ENCODE measurements at regions not wholly inside any gene's neighbourhood (a gene's known extent, or its start where the extent isn't known, plus 50 kb on each side); places are given as distances from the start of the nearest gene placed in this dataset.

DNA sequence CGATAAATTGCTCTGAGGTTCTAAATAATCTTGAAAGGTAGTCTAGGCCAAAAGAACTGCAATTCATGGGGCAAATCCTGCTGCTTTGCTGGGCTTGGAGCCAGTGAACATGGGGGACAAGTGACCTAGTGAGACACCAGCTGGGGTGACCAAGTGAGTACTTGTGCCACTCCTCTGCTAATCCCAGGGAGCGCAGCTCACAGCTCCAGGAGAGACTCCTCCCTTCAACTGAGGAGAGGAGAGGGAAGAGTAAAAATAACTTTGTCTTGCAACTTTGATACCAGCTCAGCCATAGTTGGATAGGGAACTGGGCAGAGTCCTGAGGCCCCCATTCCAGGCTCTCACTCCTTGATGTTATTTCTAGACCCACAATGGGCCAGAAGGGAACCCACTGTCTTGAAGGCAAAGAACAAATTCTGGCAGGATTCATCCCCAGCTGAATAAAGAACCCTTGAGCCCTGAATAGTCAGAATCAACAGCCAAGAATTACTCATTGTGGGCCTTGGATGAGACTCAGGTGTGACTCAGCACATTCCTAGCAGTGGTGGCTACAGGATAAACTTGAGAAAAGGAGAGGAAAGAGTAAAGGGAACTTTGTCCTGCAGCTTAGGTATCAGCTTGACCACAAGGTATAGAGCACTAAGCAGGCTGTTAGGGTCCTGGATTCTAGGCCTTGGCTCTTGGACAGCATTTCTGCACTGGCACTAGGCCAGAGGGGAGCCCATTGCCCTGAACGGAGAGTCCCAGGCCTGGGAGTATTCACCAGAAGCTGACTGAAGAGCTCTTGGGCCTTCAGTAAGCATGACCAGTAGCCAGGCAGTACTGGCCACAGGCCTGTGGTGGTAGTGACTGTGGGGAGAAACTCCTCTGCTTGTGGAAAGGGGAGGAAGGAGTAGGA is 288.3 kb upstream of the CDH18 start:
- DNase-seq (ENCODE audit: low spot score) (peak; percentile 98), FAIRE-seq (peak; percentile 98)

DNA sequence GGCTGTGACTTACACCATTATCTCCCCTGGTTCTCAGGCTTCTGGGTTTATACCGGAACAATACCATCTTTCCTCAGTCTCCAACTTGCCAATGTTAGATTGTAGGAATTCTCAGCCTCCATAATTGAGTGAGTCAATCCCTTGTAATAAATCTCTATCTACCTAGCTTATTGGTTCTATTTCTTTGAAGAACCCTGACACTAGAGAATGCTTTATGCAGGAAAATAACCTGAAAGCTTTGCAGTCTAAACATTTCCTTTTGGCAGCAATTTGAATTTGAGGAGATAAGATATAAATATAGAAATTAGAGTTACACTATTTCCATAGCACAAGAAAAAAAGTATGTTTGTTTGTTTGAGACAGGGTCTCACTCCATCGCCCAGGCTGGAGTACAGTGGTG is 278.1 kb upstream of the CDH18 start:
- FAIRE-seq = no peak

DNA sequence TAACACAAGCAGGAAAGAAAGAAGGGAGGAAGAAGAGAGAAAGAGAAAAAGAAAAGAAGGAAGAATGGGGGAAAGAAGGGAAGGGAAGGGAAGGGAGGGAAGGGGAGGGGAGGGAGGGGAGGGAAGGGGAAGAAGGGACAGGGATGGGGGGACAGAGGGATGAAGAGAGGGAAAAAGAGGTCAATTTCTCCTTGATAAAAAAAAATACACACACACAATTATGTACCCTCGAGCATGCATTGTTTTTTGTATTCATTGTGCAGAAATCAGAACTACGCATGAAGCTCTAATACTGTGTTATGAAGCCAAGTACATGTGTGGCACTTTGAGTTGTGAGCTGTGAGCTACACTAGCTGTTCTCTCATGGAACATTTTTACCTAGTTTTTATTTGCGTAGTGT is 274.9 kb upstream of the CDH18 start:
- no peak for DNase-seq (ENCODE audit: low spot score)
- FAIRE-seq = no peak

More for the DNA sequence above, 278.1 kb upstream of the CDH18 start:
- no peak for DNase-seq (ENCODE audit: low spot score)

DNA sequence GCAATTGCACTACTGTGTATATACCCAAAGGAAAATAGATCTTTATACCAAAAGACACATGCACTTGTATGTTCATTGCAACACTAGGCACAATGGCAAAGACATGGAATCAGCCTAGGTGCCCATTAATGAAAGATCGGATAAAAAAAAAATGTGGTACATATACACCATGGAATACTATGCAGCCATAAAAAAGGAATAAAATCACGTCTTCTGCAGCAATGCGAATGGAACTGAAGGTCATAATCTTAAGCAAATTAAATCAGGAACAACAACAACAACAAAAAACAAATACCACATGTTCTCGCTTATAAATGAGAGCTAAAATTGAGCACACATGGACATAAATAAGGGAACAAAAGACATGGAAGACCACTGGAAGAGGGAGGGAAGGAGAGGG is 266.7 kb upstream of the CDH18 start:
- FAIRE-seq = no peak

DNA sequence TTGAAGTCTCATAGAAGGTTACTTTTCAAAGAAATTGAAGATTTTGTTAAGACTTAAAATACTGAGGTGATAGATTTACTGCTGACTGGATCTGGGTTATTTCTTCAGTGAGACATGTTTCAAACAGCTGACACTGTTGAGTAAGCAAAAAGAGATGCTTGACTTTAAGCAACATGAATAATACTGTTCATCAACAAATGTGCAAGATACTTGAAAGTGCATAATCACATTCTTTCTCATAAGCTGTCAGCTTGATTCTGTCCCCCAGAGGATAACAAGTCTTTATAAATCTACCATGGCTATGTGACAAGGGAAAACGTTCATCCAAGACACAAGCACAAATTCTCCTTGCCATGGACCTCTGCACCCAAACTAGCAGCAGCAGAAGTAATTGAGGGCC is 260.1 kb upstream of the CDH18 start:
- no peak for DNase-seq (ENCODE audit: low spot score)
- FAIRE-seq = no peak

More for the DNA sequence above, 266.7 kb upstream of the CDH18 start:
- no peak for DNase-seq (ENCODE audit: low spot score)

DNA sequence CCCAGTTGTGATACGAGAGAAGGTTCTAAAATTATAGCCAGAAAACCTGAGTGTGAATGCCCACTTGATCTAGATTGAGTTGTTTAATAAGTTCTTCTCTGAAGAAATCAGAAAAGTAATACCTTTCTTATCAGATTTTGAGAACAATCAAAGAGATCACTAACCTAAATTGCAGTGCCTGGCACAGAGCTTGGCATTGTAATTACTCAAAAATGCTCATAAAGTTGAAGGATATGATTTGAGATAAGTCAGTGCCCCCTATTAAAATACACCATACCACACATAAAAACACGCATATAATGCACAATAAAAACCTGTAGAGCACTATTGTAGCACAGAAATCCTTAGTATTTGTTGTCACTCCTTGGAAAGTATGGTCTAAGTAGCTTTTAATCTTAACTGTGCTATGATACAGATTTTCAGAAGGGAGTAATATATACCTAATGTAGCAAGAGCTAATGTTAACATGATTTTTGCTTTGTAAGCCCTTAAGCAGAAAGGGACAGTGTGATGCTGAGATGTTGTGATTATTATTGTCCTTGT is 257.5 kb upstream of the CDH18 start:
- FAIRE-seq (no peak), DNase-seq (ENCODE audit: low spot score) (no peak)

DNA sequence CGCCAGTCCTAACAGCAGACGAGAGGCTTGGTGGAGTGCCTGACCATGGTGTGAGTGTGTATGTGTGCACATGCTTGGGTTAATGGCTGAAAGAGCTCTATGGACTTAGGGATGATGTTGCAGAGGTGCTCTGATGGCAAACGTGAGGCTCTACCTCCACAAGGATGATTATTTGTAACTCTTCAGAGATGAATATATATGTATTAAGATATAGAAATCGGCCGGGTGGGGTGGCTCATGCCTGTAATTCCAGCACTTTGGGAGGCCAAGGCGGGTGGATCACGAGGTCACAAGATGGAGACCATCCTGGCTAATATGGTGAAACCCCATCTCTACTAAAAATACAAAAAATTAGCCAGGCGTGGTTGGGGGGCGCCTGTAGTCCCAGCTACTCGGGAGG is 253.4 kb upstream of the CDH18 start:
- no peak for DNase-seq (ENCODE audit: low spot score)
- FAIRE-seq = no peak

DNA sequence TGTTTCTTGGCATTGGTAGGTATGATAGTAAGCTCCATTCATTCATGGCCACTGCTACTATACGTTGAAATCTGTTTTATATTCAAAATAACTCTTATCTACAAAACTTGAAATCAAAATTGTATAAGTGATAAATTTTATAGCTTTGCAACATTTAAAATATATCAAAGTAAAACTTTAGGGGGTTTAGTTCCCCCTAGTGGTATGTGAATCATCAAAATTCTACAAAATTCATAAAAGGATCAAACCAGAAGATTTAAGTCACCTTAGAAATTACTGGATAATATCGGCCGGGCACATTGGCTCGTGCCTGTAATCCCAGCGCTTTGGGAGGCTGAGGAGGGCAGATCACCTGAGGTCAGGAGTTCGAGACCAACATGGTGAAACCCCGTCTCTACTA is 243.0 kb upstream of the CDH18 start:
- FAIRE-seq (no peak), DNase-seq (ENCODE audit: low spot score) (no peak)

DNA sequence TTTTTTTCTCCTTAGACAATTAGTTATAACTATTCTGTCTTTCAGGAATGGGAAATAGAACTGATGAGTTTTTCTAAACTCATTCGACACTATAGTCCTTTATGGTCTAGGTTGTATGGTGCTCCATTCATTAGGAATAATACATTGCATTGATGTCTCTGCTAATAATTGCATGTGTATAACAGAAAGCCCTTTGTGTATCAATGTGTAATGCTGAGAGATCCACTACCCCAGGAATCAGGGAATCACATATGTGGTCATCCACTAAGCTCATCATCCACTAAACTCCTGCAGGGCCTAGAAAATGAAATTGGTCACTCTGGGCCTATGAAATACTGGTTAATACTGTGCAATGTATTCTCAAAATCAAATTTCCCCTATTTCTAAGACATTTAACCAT is 242.0 kb upstream of the CDH18 start:
- no peak for FAIRE-seq

DNA sequence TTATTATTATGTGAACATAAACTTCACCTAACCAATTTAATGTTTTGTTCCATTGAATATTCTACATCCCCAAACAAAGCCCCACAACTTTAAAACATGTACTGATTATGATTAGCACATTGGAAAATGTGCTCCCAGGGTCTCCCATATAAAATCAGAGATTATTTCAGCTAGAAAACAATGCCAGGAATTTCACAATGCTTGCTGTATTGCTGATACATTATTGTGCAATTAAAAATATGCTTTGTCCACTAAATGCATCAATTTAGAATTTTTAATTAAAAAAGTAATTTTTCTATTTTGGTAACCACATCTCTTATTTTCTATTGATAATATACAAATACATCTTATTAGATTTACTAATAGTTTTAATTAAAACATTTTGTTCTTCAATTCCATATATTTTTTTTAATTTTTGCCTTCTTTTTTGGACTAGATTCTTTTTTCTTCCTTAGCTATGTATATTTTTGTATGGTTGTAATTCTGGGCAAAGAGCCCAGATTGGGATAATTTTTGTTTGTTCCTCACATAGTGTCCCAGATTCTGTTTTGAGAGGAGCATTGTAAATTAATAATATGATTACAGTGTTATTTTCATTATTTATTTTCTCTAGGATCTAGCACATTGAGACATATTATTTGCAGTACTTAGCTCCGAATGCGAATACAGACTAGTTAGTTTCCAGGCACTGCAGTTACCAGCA is 241.5 kb upstream of the CDH18 start:
- peak; percentile 40 for FAIRE-seq
- DNase-seq (ENCODE audit: low spot score) = no peak

More for the DNA sequence above, 242.0 kb upstream of the CDH18 start:
- DNase-seq (ENCODE audit: low spot score) = no peak

DNA sequence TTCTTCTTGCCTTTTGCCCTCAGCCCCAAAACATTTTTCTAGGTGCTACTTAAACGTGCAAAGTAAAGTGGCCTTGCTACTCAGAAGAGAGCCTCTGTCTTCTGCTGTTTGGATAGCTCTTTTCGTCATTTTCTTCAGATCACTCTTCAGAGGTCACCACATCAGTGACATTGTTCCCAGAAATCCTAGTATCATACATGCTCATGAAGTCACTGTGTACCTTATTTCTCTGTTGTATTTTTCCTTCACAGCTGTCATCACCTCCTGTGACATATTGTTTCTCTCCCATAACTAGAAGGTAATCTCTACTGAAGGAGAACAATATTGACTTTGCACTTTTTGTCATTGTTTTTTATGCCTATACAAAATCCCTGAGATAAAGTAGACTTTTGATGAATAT is 237.0 kb upstream of the CDH18 start:
- no peak for DNase-seq (ENCODE audit: low spot score)
- FAIRE-seq = no peak

DNA sequence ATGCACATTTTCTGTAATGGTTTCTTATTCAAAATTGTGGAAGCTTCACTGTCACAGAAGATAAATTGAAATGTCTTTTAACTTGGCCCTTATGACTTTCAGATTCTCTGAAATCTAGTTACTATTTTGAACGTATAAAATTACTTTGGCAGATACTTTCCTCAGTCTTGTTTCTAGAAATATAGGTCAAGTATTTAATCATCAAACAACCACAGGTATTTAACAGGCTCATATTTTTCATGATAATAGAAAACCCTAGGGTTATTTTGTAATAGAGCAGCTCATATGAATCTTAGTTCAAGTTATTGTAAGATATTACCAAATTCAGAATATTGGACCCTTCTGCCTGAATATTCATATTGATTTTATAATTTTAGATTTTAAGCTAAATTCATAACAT is 236.0 kb upstream of the CDH18 start:
- DNase-seq (ENCODE audit: low spot score) = no peak
- FAIRE-seq = peak; percentile 35

DNA sequence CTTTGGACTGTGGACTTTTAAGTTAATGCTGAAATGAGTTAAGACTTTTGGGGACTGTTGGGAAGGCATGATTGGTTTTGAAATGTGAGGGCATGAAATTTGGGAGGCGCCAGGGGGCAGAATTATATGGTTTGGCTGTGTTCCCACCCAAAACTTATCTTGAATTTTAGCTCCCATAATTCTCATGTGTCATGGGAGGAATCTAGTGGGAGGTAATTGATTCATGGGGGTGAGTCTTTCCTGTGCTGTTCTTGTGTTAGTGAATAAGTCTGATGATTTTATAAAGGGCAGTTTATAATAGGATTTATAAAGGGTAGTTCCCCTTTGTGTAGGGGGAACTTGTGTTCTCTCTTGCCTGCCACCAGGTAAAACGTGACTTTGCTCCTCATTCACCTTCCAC is 235.5 kb upstream of the CDH18 start:
- DNase-seq (ENCODE audit: low spot score) = no peak
- no peak for FAIRE-seq

DNA sequence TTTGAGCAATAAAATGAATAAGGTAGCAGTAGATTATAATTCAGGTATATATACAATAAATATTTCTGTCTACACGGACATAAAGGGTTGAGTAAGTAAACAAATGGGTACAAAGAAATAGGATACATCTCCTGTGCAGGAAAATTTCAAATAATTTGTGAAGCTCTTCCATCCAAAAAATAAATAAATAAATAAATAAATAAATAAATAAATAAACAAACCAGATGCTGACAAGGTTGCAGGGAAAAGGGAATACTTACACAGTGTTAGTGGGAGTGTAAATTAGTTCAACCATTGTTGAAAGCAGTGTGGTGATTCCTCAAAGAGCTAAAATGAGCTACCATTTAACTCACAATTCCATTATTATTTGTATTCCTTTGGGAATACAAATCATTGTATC is 227.3 kb upstream of the CDH18 start:
- DNase-seq (ENCODE audit: low spot score) (no peak), FAIRE-seq (no peak)

DNA sequence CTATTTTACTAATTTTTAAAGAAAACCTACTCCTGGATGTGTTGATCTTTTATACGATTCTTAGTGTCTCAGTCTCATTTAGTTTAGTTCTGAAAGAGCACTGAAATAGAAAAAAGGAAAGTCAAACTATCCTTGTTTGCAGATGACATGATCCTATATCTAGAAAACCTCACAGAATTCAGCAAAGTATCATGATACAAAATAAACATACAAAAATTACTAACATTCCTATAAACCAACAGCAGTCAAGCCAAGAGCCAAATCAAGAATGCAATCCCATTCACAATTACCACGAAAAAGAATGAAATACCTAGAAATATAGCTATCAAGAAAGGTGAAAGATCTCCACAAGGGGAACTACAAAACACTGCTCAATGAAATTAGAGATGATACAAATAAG is 225.8 kb upstream of the CDH18 start:
- DNase-seq (ENCODE audit: low spot score) (no peak), FAIRE-seq (no peak)

DNA sequence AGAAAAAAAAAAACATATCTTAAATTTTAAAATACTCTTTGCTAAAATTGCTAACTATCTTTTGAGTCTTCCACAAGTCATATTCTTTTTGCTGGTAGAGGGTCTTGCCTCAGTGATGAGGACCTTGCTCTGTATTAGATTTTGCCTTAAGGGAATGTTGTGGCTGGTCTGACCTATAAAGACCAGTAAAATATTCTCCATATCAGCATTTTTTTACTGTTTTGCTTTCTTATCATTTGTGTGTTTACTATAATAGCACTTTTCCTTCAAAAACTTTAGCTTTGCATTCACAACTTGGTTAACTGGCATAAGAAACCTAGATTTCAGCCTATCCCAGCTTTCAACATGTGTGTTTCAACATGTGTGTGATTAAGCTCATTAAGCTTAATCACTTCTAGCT is 224.7 kb upstream of the CDH18 start:
- DNase-seq (ENCODE audit: low spot score) = no peak
- no peak for FAIRE-seq

DNA sequence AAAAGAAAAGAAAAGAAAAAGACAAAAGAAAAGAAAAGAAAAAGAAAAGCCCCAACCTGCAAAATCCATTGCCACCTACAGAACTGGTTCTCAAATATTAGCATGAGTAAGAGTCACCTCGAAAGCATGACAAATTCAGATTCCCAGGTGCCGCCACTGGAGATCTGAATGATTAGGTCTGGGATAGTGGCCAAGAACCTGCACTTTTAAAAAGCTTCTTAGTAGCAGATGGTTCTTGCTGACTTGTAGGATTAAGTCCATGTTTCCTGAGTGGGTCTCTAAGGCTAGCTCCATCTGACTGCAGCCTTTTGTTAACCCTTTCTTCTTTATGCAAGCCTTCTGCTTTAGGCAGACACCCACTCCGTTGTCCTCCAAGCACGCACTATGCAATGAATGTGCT is 178.5 kb upstream of the CDH18 start:
- FAIRE-seq = no peak
- DNase-seq (ENCODE audit: low spot score) = no peak

DNA sequence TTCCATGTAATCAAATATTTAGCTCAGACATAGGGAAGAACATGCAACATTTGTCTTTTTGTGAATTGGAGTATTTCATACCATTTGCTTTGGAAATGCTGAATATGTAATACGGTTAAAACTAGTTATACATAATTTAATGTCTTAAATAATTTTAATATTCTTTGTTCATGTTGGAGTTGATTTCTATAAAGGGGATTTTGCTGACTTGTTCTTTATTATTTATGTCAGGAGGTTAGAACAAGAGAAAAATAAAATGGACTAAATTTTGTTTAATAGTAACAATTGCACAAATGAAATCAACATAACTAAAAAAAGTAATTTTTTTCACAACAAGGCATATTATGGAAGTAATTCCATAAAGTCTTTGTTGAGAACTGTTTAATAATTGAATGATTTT is 170.0 kb upstream of the CDH18 start:
- no peak for DNase-seq (ENCODE audit: low spot score)
- peak; percentile 33 for FAIRE-seq

DNA sequence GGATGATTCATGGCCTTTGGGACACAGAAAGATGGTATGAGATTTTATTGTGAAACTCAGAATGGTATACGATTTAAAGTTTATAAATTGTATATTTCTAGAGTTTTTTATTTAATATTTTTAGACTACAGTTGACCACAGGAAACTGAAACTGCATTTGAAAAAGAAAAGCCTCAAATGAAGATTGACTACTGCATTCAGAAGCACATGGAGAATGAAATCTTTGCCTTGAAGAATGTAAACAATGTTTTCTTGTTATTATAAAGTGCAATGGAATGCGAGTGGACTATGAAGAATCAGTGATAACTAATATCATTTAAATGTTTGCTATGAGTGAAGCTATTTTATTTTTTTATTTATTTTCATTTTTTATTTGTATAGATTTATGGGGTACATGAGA is 169.1 kb upstream of the CDH18 start:
- FAIRE-seq (no peak), DNase-seq (ENCODE audit: low spot score) (no peak)

DNA sequence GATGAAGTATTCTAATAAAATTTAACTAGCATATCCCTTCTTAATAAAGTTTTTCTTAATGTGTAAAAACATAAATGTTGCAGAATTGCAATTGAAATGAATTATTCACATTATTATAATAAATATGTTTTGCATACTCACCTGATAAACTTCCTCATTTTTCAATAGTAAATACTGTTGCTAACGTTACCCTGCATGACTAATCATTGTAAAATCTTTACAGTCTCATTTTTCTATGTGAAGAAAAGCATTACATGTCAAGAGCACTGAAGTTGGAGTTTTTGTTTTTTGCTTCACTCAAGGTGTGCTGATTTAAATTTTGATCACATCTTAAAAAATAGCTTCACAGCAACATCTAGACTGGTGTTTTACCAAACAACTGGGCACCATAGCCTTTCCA is 157.2 kb upstream of the CDH18 start:
- FAIRE-seq (no peak), DNase-seq (ENCODE audit: low spot score) (no peak)

DNA sequence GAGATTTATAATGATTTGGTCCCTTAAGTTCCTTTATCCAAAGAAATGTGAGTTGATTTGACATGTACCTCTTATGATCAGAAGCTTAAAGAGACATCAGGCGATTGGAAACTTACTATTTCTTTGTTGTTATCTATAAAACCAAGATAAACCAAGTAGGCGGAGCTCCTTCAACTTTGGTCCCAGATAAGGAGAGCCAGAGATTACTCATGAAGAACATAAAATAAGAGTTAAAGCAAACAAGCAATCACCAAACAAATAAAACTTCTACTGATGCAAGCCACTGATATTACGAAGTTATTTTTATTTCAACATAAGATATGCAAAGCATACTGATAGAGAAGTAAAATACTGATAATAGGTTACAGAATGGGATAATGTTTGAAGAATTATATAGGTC is 141.5 kb upstream of the CDH18 start:
- DNase-seq (ENCODE audit: low spot score) (no peak), FAIRE-seq (no peak)

DNA sequence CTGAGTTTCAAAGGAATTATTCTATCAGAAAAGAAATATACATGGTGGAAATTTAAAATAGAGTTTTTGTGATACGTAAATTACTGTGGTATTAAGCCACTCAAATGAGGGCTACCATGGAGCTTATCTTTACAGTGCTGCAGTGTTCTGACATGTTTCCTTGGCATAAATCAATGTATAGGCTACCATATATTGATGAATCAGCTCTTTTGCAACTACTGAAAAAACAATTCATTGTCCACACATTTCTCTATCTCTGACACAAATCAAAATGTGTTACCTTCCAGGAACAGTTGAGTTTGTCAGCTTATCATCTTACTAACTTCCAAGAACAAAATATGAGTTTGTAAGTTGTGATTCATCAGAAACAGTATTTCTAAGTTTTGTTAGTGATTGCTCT is 140.3 kb upstream of the CDH18 start:
- DNase-seq (ENCODE audit: low spot score) (no peak), FAIRE-seq (no peak)

DNA sequence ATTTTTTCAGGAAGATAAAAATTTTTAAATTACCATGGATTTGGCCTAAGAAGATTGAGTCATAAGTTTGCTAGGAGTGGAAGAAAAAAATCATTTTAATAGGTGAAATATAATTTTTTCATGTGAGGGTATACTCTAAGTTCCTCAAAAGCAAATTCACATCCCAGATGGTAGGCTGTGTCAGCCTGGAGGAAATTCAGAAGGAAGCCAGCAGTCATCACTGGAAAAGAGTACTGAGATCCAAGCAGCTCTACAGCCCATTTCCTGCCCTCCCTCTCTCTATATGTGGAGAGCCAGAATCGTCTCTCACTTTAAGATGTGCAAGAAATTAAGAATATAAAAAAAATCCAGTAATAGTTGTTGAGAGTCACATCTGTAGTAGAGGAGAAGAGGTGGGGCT is 126.5 kb upstream of the CDH18 start:
- DNase-seq (ENCODE audit: low spot score) (no peak), FAIRE-seq (no peak)

All from RCC 7860 (cell line).